ENCODE measurements at regions not wholly inside any gene's neighbourhood (a gene's known extent, or its start where the extent isn't known, plus 50 kb on each side); places are given as distances from the start of the nearest gene placed in this dataset.

DNA sequence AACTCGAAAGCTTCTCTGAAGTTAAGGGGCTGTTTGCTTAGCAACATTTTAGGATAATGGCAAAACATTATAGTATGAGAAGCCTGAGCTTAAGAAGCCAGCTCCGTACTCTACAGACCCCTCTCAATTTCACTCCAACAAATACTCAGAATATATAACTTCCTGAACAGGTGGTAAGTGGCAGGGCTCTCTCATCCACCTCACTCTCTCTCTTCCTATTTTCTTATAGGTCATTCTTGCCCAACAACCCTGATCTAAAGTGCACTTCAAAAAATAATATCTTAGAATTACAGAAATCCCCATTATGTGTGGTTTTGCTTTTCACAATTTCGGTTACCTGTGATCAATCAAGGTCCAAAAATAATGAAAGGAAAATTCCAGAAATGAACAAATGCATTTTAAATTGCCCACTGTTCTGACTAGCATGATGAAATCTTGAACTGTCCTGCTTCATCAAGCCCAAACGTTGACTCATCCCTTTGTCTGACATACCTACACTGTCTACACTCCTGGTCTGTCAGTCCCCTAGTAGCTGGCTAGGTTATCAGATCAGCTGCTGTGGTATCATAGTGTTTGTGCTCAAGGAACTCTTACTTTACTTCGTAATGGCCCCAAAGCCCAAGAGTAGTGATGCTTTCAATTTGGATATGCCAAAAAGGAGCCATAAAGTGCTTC, 122.8 kb upstream of the COL5A2 start:
- Histone ChIP-seq H3K27me3 (ENCODE audit: control insufficient read depth in 4 of 4, insufficient read depth in 4 of 4, low read length in 3 of 4) (no peaks in the 10 kb centered on the region), H3K4me1 (ENCODE audit: control insufficient read depth in 4 of 4, insufficient read depth in 4 of 4, low read length in 3 of 4) (peaks cover 0 to 6% (median 0%) of the 10 kb centered on the region in 4 donors), H3K36me3 (ENCODE audit: control insufficient read depth in 4 of 4, insufficient read depth in 3 of 4, low read depth in 1 of 4, low read length in 3 of 4) (no peaks in the 10 kb centered on the region), H3K4me3 (ENCODE audit: low read depth in 1 of 3, low read length in 3 of 3) (no peak overlapping the region), H3K27ac (ENCODE audit: low read depth in 1 of 2, low read length in 2 of 2) (no peak overlapping the region), H3K9me3 (ENCODE audit: control insufficient read depth in 4 of 4, low read length in 3 of 4) (no peaks in the 10 kb centered on the region), H3K9ac (ENCODE audit: low read depth in 1 of 2, low read length in 2 of 2) (no peak overlapping the region)
- DNase-seq (ENCODE audit: low spot score): no peak
- WGBS: 82% methylated on average over 5 of the region's 5 CpGs
- TF ChIP-seq NR2F2 (IDR thresholded peaks at IDR 0.05) (no peak), RXRA (IDR thresholded peaks at IDR 0.05) (no peak), HNF4A (conservative IDR thresholded peaks at IDR 0.05) (no peak), FOXA2 (IDR thresholded peaks at IDR 0.05) (no peak), EGR1 (IDR thresholded peaks at IDR 0.05; ENCODE audit: low read depth in 2 of 2) (no peak), HNF4G (IDR thresholded peaks at IDR 0.05) (no peak)
- TF ChIP-seq, protein P1, sequence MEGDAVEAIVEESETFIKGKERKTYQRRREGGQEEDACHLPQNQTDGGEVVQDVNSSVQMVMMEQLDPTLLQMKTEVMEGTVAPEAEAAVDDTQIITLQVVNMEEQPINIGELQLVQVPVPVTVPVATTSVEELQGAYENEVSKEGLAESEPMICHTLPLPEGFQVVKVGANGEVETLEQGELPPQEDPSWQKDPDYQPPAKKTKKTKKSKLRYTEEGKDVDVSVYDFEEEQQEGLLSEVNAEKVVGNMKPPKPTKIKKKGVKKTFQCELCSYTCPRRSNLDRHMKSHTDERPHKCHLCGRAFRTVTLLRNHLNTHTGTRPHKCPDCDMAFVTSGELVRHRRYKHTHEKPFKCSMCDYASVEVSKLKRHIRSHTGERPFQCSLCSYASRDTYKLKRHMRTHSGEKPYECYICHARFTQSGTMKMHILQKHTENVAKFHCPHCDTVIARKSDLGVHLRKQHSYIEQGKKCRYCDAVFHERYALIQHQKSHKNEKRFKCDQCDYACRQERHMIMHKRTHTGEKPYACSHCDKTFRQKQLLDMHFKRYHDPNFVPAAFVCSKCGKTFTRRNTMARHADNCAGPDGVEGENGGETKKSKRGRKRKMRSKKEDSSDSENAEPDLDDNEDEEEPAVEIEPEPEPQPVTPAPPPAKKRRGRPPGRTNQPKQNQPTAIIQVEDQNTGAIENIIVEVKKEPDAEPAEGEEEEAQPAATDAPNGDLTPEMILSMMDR (IDR thresholded peaks at IDR 0.05; ENCODE audit: low read depth, low read length, missing input control): no peak
- TF ChIP-seq, protein P2, sequence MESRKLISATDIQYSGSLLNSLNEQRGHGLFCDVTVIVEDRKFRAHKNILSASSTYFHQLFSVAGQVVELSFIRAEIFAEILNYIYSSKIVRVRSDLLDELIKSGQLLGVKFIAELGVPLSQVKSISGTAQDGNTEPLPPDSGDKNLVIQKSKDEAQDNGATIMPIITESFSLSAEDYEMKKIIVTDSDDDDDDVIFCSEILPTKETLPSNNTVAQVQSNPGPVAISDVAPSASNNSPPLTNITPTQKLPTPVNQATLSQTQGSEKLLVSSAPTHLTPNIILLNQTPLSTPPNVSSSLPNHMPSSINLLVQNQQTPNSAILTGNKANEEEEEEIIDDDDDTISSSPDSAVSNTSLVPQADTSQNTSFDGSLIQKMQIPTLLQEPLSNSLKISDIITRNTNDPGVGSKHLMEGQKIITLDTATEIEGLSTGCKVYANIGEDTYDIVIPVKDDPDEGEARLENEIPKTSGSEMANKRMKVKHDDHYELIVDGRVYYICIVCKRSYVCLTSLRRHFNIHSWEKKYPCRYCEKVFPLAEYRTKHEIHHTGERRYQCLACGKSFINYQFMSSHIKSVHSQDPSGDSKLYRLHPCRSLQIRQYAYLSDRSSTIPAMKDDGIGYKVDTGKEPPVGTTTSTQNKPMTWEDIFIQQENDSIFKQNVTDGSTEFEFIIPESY (IDR thresholded peaks at IDR 0.05): no peak
- TF ChIP-seq, protein P3, sequence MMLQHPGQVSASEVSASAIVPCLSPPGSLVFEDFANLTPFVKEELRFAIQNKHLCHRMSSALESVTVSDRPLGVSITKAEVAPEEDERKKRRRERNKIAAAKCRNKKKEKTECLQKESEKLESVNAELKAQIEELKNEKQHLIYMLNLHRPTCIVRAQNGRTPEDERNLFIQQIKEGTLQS (IDR thresholded peaks at IDR 0.05): no peak

DNA sequence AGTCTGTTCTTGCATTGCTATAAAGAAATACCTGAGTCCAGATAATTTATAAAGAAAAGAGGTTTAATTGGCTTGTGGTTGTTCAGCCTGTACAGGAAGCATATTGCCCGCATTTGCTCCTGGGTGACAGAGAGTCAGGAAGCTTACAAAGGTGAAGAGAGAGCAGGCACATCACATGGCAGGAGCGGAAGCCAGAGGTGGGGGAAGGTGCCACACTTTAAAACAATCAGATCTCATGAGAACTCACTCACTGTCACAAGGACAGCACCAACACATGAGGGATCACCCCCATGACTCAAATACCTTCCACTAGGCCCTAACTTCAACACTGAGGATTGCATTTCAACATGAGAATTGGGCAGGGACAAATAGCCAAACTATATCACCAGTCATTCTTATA, 124.8 kb upstream of the COL5A2 start:
- Histone ChIP-seq H3K27me3 (ENCODE audit: control insufficient read depth in 4 of 4, insufficient read depth in 4 of 4, low read length in 3 of 4) (no peaks in the 10 kb centered on the region), H3K27ac (ENCODE audit: low read depth in 1 of 2, low read length in 2 of 2) (no peak overlapping the region), H3K4me1 (ENCODE audit: control insufficient read depth in 4 of 4, insufficient read depth in 4 of 4, low read length in 3 of 4) (peaks cover 0 to 6% (median 0%) of the 10 kb centered on the region in 4 donors), H3K9me3 (ENCODE audit: control insufficient read depth in 4 of 4, low read length in 3 of 4) (no peaks in the 10 kb centered on the region), H3K36me3 (ENCODE audit: control insufficient read depth in 4 of 4, insufficient read depth in 3 of 4, low read depth in 1 of 4, low read length in 3 of 4) (no peaks in the 10 kb centered on the region), H3K4me3 (ENCODE audit: low read depth in 1 of 3, low read length in 3 of 3) (no peak overlapping the region), H3K9ac (ENCODE audit: low read depth in 1 of 2, low read length in 2 of 2) (no peak overlapping the region)
- no peak for DNase-seq (ENCODE audit: low spot score)
- WGBS: 84% methylated on average over 2 of the region's 2 CpGs
- TF ChIP-seq HNF4A (conservative IDR thresholded peaks at IDR 0.05) (no peak), TAF1 (conservative IDR thresholded peaks at IDR 0.05) (no peak)
- TF ChIP-seq, protein P1 (IDR thresholded peaks at IDR 0.05; ENCODE audit: low read depth, low read length, missing input control): no peak
- TF ChIP-seq, protein P3 (IDR thresholded peaks at IDR 0.05): no peak

Measured in liver (tissue), 8 donors.